HG03354 (cell line): ENCODE measurements at regions not wholly inside any gene's neighbourhood (a gene's known extent, or its start where the extent isn't known, plus 50 kb on each side); places are given as distances from the start of the nearest gene placed in this dataset.
"Not testable (repeated sequence)": the region's sequence is repeated elsewhere in the genome, so short reads cannot be mapped to it uniquely, and the experiment has no call there.

Source experiments
- ATAC-seq: cut with Tn5 transposase; IDR thresholded peaks from one replicate; pipeline ENCODE4 v1.9.1; 2021; ENCODE audit warnings: mild to moderate bottlenecking; ENCODE audit not compliant: unreplicated experiment, poor library complexity, severe bottlenecking

- ATAC-seq, result no peak
Measured at GRCh38 chr10:118911363-118911762, 118.2 kb upstream of the NANOS1 start.

DNA sequence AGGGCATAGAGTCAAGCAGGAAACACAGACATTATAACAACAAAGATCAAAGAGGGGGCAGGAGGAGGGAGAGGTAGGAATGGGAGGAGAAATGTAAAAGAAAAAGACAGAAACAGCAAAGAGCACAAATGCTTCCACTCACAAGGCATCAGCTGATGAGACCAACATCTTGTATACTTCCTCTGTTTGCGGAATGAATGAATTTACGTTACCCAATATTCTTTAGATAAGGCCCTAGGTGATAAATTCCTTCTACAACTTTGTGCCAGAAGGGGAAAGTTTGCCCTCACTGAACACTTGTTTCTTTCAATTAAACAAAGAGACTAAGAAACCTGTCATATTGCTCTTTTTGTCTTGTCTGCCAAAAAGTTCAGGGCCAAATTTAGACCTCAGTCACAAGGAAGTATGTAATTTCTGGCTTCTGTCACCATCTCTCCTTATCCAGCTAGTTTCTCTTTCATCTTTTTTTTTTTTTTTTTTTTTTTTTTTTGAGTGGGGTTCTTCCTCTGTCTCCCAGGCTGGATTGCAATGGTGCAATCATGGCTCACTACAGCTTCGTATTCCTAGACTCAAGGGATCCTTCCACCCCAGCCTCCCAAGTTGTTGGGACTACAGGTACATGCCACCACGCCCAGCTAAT, 116.4 kb upstream of the NANOS1 start:
- no peak for ATAC-seq

DNA sequence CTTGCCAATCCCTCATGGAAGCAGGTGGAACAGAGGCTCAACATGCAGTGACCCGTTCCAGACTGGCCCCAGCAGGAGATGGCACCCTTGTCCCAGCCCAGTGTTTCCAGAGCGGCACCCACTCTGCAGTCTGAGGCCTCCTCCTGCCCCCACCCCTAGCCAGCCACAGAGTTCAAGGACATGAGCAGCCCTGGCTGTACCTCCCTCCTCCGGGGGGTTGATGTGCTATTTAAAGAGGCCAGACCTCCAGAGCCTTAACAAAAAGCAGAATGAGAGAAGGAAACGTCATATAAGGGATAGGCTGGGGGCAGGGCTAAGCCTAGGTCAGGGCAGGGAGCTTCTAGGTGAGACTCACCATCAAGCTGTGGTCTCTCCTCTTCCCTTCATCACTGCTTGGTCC, 115.7 kb upstream of the NANOS1 start:
- no peak for ATAC-seq

GRCh38 chr10:118914629-118915028, 114.9 kb upstream of the NANOS1 start:
- no peak for ATAC-seq

- ATAC-seq, result no peak
Measured at GRCh38 chr10:118915161-118915560, 114.4 kb upstream of the NANOS1 start.

GRCh38 chr10:118916777-118917176, 112.7 kb upstream of the NANOS1 start:
- ATAC-seq, result no peak

DNA sequence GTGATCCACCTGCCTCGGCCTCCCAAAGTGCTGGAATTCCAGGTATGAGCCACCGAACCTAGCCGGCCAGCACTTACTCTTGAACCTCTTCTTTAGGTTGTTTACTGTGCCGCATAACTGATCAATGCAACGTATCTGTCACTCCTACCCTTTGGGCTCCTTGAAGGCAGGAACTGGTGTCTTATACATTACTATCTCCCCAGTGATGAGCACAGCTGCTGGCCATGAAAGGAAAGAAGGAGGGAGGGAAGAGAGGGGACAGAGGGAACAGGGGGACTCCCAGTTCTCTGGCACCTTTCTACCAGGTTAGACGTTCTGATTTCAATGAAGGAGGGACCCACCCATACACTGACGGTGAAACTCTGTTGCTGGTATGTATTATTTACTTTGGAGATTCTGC, 111.8 kb upstream of the NANOS1 start:
- no peak for ATAC-seq

DNA sequence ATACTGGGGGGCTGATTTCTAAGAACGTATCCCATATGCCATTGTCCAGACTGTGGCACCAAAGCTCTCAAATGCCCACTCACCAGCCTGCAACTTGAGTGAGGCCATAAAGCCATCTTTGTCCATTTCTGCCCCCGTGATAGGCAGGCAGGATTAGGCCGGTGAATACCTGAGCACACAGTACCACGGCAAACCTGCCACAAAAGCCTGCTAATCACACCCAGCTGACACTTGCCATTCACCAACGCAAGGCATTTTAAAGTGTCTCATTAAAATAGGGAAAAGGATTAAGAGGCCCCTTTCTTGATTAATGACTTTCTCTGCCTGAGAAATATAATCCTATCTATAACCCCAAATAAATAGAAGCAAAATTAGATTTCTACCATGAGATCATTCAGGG, 111.4 kb upstream of the NANOS1 start:
- no peak for ATAC-seq

- ATAC-seq, result no peak
Measured at GRCh38 chr10:118918587-118918986, 110.9 kb upstream of the NANOS1 start.

DNA sequence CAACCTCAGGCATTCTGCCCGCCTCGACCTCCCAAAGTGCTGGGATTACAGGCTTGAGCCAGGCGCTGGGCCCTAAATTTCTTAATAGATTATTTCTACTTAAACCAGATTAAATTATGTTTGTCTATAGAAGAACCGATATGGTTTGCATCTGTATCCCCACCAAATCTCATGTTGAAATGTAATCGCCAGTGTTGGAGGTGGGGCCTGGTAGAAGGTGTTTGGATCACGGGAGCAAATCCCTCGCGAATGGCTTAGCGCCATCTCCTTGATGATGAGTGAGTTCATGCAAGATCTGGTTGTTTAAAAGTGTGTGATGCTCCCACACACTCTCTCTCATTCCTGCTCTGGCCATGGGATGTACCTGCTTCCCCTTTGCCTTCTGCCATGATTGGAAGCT, 109.3 kb upstream of the NANOS1 start:
- ATAC-seq, result no peak

DNA sequence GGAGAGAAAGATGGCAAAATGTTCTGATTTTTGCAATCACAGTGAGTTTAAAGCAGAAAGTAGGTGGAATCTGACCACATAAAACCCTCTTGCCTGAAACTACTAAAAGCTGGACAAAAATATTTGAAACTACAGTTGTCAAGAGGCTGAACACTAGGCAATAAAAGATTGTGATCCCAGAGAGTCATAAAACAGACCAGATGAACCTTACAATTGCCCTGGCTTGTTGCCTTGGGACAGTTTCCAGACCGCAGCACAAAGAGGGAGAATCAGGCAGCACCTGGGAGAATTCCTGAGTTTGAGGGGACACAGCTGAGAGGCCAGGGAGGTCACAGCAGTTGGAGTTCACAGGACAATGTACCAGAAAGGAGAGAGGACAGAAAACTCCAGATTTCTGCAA, 107.3 kb upstream of the NANOS1 start:
- ATAC-seq, result no peak

DNA sequence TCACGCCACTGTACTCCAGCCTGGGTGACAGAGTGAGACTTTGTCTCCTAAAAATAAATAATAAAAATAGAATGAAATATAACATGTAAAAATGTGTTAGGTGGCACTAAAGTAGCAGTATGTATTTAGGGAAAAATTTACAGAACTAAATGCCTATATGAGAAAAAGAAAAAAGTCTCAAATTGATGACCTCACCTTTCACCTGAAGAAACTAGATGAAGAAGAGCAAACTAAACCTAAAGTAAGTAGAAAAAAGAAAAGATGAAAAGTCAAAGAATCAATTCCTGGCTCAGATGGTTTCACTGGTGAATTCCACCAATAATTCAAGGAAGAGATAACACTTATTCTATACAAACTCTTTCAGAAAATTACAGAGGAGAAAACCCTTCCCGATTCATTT, 106.5 kb upstream of the NANOS1 start:
- no peak for ATAC-seq

- no peak for ATAC-seq
Measured at GRCh38 chr10:118924493-118924892, 105.0 kb upstream of the NANOS1 start.

DNA sequence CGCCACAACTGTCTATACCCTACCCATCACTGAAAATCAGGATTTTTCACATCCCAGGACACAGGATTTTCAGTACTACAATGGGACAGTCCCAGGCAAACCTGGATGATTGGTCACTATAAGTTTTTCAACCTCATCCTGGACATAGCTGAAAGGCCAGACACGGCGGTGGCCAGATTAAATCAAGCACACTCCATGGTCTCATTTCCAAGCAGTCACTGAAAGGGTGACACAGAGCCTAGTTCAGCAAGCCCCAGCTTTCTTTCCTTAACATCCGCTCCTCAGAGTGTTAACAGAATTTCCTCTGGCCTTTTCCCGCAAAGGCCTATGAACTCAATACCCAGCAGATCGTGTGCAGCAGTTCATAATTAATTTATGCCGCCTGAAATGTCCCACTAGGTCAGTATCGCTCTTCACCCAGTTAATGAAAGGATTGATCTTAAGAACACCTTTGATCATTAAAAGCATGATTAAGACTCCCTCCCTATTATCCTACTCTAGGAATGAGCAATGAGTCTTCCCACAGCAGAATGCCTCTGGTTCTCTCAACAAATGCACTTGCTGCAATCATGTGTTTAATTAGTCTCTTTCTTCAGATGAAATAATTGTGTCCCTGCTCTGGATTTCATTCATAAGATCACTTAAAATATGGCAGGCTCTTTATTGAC, 104.0 kb upstream of the NANOS1 start:
- no peak for ATAC-seq

GRCh38 chr10:118926072-118926417, 103.5 kb upstream of the NANOS1 start:
- ATAC-seq, result no peak

DNA sequence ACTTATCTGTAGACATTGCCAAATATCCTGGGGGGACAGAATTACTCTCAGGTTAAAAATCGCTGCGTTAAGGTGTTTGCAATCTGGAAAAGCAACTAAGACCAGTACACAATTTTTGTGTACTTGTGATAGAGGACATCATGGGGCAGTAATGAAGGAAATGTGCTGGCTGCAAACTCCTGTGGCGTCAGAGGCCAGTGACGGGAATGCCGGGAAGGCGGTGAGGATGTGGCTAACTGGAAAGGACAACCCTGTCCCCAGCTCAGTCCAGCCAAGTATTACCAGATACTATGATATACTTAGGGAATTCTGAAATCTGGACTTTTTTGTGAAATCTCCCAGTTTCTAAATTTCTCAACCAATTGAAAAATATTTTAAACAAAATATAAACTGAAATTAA, 103.1 kb upstream of the NANOS1 start:
- no peak for ATAC-seq

- no peak for ATAC-seq
Measured at GRCh38 chr10:118926903-118927302, 102.6 kb upstream of the NANOS1 start.

- ATAC-seq, result no peak
Measured at GRCh38 chr10:118927321-118927720, 102.2 kb upstream of the NANOS1 start.

- no peak for ATAC-seq
Measured at GRCh38 chr10:118930614-118931013, 98.9 kb upstream of the NANOS1 start.

- no peak for ATAC-seq
Measured at GRCh38 chr10:118931436-118931835, 98.1 kb upstream of the NANOS1 start.

- not testable (repeated sequence) for ATAC-seq
Measured at GRCh38 chr10:118932154-118932553, 97.4 kb upstream of the NANOS1 start.

DNA sequence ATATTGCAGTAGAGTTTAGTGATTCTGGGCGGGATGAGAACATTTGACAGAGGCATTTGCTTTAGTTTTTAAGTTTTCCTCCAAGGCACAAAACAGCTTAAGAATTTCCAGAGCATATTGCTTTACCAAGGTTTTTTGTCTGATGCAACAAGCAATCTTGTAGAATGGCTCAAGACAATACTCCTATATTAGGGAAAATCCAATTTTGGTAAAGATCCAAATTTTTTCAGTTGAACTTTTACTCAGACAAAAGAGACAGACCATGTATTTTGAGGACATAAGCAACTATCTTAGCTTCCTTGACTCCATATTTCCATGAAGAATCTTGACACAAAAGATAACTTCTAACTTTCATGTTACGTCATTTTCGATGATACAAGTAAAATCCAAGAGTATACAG, 92.3 kb upstream of the NANOS1 start:
- no peak for ATAC-seq
